ENCODE measurements at regions not wholly inside any gene's neighbourhood (a gene's known extent, or its start where the extent isn't known, plus 50 kb on each side); places are given as distances from the start of the nearest gene placed in this dataset.

- ChIA-PET CTCF (no interaction called here), POLR2A (no interaction called here)
- H3K36me3 ChIP-seq (ENCODE audit: control insufficient read depth in 2 of 2, insufficient read depth in 1 of 2, low read length in 2 of 2): no peaks in the 10 kb centered on the region
- no peaks in the 10 kb centered on the region for H3K9me3 ChIP-seq (ENCODE audit: control insufficient read depth, insufficient read depth, low read depth, low read length)
- no peaks in the 10 kb centered on the region for H3K4me1 ChIP-seq (ENCODE audit: control insufficient read depth, insufficient read depth, low read length)
- H3K4me3 ChIP-seq (ENCODE audit: low read depth, low read length): no peak overlapping the region
- no peak for TF ChIP-seq ZNF350 (tag by site-specific recombination; IDR thresholded peaks at IDR 0.05)
- no peak for TF ChIP-seq ZNF239 (tag by site-specific recombination; IDR thresholded peaks at IDR 0.05)
- no peak for TF ChIP-seq TSHZ1 (tag by site-specific recombination; IDR thresholded peaks at IDR 0.05; ENCODE audit: borderline replicate concordance)
- TF ChIP-seq ZBTB26 (tag by site-specific recombination; optimal IDR thresholded peaks at IDR 0.05): no peak
- TF ChIP-seq SETDB1 (IDR thresholded peaks at IDR 0.05; ENCODE audit: insufficient read length, low read length): peak; percentile 55
- H3K27ac ChIP-seq (ENCODE audit: extremely low read depth, low read depth, low read length): no peak overlapping the region
Measured at GRCh38 chr1:173103006-173103405, 52.3 kb upstream of the TNFSF18 start.

GRCh38 chr1:173101589-173101988, 50.8 kb upstream of the TNFSF18 start:
- POLR2A ChIA-PET: no interaction called here
- Histone ChIP-seq H3K4me3 (ENCODE audit: low read depth, low read length) (no peak overlapping the region), H3K27ac (ENCODE audit: extremely low read depth, low read depth, low read length) (no peak overlapping the region), H3K36me3 (ENCODE audit: control insufficient read depth in 2 of 2, insufficient read depth in 1 of 2, low read length in 2 of 2) (no peaks in the 10 kb centered on the region), H3K9me3 (ENCODE audit: control insufficient read depth, insufficient read depth, low read depth, low read length) (no peaks in the 10 kb centered on the region), H3K4me1 (ENCODE audit: control insufficient read depth, insufficient read depth, low read length) (no peaks in the 10 kb centered on the region)
- TF ChIP-seq ZNF768 (tag by site-specific recombination; IDR thresholded peaks at IDR 0.05) (no peak), ZNF311 (tag by site-specific recombination; IDR thresholded peaks at IDR 0.05; ENCODE audit: borderline replicate concordance) (no peak), SETDB1 (IDR thresholded peaks at IDR 0.05; ENCODE audit: insufficient read length, low read length) (no peak), ZBTB44 (tag by site-specific recombination; IDR thresholded peaks at IDR 0.05) (no peak), ZNF776 (tag by site-specific recombination; IDR thresholded peaks at IDR 0.05; ENCODE audit: borderline replicate concordance) (no peak), ZNF585B (tag by site-specific recombination; IDR thresholded peaks at IDR 0.05) (no peak), BCL6B (tag by site-specific recombination; IDR thresholded peaks at IDR 0.05) (no peak), ZXDB (tag by site-specific recombination; IDR thresholded peaks at IDR 0.05) (no peak), ZNF423 (tag by site-specific recombination; IDR thresholded peaks at IDR 0.05) (no peak), EGR2 (tag by site-specific recombination; IDR thresholded peaks at IDR 0.05; ENCODE audit: low read depth) (no peak), RBAK (tag by site-specific recombination; IDR thresholded peaks at IDR 0.05) (no peak), ZNF335 (tag by site-specific recombination; conservative IDR thresholded peaks at IDR 0.05) (no peak)
- CTCF ChIA-PET: no interaction called here
